Sigmoid colon (tissue), 4 donors: ENCODE measurements at regions not wholly inside any gene's neighbourhood (a gene's known extent, or its start where the extent isn't known, plus 50 kb on each side); places are given as distances from the start of the nearest gene placed in this dataset.

Experiments
- CTCF ChIP-seq, 4 experiments: fragments of 450-650 bp in 3 of 4; fragments of 200-600 bp in 1 of 4; IDR thresholded peaks; one replicate each; pipeline ENCODE4 v1.5.1; 2016 to 2019; ENCODE audit warnings: antibody characterized with exemption in 4 of 4, mild to moderate bottlenecking in 3 of 4, moderate library complexity in 2 of 4
- EP300 ChIP-seq, 4 donors: sonication (generic); formaldehyde crosslinking; IDR thresholded peaks; one replicate each; pipeline ENCODE4 v1.6.1; 2017; ENCODE audit warnings: antibody characterized with exemption in 4 of 4
- POLR2AphosphoS5 ChIP-seq, 4 donors: sonication (generic); formaldehyde crosslinking; IDR thresholded peaks; one replicate each; pipeline ENCODE4 v1.6.1; 2017; ENCODE audit warnings: antibody characterized with exemption in 4 of 4

GRCh38 chr4:29073571-29073970 lies 1646.6 kb upstream of the PCDH7 start:
- TF ChIP-seq CTCF (IDR thresholded peaks at IDR 0.05) (no peak), POLR2AphosphoS5 (IDR thresholded peaks at IDR 0.05) (no peak), EP300 (IDR thresholded peaks at IDR 0.05) (no peak)
